ENCODE measurements at regions not wholly inside any gene's neighbourhood (a gene's known extent, or its start where the extent isn't known, plus 50 kb on each side); places are given as distances from the start of the nearest gene placed in this dataset.

DNA sequence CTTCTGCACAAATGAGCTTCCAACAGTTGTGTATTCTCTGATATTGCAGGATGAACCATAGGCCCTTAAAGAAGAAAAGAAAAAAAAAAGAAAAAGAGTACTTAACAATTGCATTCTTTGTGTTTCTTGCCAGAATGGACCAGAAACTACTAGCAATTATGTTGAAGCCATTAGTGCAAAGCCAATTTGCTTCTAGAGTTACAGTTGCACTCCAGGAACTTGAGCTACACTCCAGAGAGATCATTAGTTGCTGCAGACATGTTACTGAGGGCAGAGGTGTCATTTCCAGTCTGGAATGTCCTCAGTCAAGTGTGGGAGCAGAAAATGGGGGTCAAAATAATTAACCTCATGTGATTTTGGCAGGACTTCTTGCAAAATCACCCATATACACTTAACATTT is 85.6 kb upstream of the CCL2 start:
- TF ChIP-seq, protein P1, sequence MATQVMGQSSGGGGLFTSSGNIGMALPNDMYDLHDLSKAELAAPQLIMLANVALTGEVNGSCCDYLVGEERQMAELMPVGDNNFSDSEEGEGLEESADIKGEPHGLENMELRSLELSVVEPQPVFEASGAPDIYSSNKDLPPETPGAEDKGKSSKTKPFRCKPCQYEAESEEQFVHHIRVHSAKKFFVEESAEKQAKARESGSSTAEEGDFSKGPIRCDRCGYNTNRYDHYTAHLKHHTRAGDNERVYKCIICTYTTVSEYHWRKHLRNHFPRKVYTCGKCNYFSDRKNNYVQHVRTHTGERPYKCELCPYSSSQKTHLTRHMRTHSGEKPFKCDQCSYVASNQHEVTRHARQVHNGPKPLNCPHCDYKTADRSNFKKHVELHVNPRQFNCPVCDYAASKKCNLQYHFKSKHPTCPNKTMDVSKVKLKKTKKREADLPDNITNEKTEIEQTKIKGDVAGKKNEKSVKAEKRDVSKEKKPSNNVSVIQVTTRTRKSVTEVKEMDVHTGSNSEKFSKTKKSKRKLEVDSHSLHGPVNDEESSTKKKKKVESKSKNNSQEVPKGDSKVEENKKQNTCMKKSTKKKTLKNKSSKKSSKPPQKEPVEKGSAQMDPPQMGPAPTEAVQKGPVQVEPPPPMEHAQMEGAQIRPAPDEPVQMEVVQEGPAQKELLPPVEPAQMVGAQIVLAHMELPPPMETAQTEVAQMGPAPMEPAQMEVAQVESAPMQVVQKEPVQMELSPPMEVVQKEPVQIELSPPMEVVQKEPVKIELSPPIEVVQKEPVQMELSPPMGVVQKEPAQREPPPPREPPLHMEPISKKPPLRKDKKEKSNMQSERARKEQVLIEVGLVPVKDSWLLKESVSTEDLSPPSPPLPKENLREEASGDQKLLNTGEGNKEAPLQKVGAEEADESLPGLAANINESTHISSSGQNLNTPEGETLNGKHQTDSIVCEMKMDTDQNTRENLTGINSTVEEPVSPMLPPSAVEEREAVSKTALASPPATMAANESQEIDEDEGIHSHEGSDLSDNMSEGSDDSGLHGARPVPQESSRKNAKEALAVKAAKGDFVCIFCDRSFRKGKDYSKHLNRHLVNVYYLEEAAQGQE (IDR thresholded peaks at IDR 0.05), result no peak
- TF ChIP-seq GABPA (IDR thresholded peaks at IDR 0.05 in 1 of 2, conservative IDR thresholded peaks at IDR 0.05 in 1 of 2) (no peak), FOXA1 (IDR thresholded peaks at IDR 0.05) (no peak), RAD21 (IDR thresholded peaks at IDR 0.05) (no peak), YY1 (IDR thresholded peaks at IDR 0.05) (no peak), RXRA (IDR thresholded peaks at IDR 0.05) (no peak)
- TF ChIP-seq, protein P2, sequence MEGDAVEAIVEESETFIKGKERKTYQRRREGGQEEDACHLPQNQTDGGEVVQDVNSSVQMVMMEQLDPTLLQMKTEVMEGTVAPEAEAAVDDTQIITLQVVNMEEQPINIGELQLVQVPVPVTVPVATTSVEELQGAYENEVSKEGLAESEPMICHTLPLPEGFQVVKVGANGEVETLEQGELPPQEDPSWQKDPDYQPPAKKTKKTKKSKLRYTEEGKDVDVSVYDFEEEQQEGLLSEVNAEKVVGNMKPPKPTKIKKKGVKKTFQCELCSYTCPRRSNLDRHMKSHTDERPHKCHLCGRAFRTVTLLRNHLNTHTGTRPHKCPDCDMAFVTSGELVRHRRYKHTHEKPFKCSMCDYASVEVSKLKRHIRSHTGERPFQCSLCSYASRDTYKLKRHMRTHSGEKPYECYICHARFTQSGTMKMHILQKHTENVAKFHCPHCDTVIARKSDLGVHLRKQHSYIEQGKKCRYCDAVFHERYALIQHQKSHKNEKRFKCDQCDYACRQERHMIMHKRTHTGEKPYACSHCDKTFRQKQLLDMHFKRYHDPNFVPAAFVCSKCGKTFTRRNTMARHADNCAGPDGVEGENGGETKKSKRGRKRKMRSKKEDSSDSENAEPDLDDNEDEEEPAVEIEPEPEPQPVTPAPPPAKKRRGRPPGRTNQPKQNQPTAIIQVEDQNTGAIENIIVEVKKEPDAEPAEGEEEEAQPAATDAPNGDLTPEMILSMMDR (IDR thresholded peaks at IDR 0.05; ENCODE audit: low read depth, low read length, missing input control), result no peak
- TF ChIP-seq, protein P3, sequence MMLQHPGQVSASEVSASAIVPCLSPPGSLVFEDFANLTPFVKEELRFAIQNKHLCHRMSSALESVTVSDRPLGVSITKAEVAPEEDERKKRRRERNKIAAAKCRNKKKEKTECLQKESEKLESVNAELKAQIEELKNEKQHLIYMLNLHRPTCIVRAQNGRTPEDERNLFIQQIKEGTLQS (IDR thresholded peaks at IDR 0.05), result no peak

Data from liver (tissue), 3 donors.